ENCODE measurements at regions not wholly inside any gene's neighbourhood (a gene's known extent, or its start where the extent isn't known, plus 50 kb on each side); places are given as distances from the start of the nearest gene placed in this dataset.

DNA sequence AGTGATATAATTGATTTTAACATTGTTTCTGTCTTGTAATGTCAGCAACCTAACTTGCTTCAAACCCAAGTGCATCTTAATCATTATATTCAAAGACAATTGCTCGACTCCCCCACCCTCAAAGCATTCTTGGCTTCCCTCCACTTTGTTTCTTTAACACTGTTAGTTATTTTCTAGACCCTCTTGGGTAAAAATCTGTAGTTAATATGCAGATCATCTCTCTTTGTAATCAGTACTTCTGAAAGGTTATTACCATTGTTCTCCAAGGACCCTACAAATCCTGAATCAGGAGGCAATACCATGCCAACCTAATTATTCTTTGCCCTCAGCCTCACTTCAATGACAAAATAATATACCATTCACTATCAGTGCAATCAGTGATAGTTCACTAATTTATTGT, 1075.7 kb downstream of the AMY1C start:
- no peak for DNase-seq (ENCODE audit: low read depth in 2 of 2)

DNA sequence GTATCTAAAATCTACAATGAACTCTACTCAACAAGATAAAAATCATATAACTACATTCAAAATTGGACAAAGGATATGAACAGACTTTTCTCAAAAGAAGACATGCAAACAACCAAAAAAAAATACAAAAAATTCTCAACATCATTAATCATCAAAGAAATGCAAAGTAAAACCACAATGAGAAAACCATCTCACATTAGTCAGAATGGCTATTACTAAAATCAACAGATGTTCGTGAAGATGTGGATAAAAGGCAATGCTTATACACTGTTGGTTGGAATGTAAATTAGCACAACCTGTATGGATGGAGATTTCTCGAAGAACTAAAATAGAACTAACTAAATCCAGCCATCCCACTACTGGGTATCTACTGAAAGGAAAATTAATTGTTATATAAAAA, 1080.8 kb downstream of the AMY1C start:
- DNase-seq (ENCODE audit: low read depth in 2 of 2): no peak

DNA sequence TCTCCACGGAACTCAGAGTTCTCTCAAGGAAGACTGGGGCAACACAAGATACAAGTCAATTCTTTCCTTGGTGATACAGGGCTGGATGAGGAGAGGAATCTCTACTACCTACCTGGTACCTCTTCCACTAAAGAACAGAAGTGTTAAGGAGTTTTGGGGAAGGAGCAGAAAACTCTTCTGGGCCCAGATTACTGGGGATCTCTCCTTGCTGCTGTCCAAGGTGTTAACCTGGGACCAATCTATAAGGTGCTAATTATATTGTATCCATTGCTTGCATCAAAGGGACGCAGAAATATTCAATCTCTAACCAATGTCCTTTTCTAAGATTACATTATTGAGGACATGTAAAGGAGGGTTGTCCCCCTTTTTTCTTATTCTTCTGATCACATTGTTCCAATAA, 1102.5 kb downstream of the AMY1C start:
- no peak for DNase-seq (ENCODE audit: low read depth in 2 of 2)

DNA sequence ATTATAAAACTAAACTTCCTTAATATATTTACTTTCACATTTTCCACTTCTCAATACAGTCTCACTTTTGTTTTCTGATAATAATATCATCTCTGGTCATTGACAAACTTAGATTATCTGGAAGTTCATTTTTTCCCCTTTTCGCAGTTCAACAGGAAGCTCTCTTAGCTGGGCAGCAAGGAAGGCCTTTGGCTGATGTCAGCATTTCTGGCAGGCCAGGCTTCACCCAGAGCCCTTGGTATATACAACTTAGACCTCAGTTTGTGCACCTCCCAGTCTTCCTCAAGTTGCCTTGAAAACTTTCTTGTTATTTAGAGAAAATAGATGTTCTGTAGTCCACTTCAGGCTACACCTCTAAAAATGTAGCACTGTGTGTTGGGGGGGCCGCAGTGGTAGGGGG, 1103.6 kb downstream of the AMY1C start:
- DNase-seq (ENCODE audit: low read depth in 2 of 2): no peak

DNA sequence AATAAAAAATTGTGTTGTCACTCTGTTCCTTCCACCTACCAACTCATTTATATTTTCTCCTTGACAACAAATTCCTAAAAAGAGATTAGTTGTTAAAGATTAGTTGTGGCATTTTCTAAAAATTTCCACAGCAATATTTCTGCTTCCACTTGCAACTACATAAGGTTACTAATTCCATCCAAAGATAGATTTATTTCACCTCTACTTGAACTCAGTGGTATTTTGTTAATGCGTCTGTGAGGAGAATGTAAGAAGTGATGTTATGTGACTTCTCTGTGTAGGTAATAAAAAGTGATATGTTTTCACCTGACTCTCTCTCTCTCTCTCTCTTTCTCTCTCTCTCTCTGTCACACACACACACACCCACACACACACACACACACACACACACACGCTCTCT, 1104.8 kb downstream of the AMY1C start:
- no peak for DNase-seq (ENCODE audit: low read depth in 2 of 2)

DNA sequence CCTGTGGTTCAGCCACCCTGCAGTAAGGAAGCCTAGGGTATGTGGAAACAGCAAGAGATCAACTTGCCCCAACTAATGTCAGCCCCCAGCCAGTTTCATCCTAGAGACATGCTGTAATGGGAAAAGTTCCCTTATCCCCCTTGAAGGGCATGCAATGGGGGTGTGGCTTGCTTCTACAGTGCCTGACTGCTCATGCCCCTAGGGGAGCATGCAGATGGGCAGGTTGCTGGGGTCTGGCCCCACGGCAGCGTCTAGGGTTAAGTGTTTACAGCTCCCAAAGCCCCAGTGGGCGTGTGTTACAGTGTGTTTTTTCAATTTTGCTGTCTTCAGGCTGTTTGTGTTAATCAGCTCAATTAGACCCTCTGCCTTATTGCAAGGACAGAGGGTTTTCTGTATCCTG, 1105.9 kb downstream of the AMY1C start:
- DNase-seq (ENCODE audit: low read depth in 2 of 2): no peak

DNA sequence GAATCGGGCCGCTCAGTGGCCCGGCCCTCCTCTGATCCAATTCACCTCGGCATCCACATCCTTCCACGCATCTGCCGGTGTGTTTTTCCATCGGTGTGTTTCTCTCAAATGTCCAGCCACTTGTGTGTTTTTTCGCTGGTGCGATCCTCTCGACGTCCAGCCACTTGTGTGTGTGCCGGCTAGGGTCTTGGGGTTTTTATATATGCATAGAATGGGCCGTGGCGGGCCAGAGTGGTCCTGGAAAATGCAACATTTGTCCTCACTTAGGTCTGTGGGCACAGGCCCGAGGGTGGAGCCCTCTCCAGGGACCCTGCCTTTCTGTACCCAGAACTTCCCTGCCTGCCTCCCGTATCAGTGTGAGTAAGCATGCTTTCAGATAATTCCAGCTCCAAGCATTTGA, 1106.4 kb downstream of the AMY1C start:
- DNase-seq (ENCODE audit: low read depth in 2 of 2): no peak

DNA sequence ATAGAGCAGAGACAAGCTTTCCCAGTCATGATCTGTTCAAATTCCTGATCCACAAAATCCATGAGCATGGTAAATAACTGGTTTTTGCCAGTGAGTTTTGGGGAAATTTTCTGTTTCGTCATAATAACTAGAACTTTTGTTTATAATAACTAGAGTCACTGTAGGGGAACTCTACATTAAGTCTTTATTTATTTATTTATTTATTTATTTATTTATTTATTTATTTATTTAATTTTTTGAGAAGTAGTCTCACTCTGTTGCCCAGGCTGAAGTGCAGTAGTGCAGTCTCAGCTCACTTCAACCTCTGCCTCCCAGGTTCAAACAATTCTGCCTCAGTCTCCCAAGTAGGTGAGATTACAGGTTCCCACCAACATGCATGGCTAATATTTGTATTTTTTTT, 1106.8 kb downstream of the AMY1C start:
- DNase-seq (ENCODE audit: low read depth in 2 of 2): no peak

DNA sequence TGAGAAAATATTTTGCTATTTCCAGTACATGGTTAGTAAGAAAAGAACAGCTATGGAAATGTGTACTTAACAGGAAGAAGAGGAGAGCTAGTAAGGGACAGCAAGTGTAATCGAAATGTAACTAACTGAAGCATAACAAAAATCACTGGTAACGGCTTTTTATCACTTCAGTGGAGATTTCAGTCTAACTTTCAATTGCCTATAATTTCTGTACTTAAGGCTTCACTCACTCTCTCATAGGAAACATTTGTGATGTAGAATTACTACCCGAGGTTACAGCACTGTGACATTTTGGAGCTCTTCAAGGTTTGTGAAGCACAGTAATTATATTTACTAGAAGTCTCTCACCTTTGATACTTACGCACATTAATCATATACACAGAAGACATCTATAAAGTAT, 1119.1 kb downstream of the AMY1C start:
- DNase-seq (ENCODE audit: low read depth in 2 of 2): no peak

DNA sequence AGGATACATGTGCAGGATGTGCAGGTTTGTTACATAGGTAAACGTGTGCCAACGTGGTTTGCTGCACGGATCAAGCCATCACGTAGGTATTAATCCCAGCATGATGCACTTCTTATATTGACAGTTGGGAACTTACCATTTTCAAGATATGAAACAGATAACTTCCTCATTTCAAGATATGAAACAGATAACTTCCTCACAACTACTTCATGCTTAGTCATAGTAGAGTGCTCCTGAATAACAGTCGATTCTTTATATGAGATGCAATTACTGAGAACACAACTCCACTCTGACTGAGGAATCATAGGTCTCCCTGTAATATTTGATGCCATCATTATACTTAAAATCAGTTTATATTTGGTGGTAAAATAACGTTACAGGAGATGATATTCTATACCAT, 1124.3 kb downstream of the AMY1C start:
- DNase-seq (ENCODE audit: low read depth in 2 of 2): no peak

DNA sequence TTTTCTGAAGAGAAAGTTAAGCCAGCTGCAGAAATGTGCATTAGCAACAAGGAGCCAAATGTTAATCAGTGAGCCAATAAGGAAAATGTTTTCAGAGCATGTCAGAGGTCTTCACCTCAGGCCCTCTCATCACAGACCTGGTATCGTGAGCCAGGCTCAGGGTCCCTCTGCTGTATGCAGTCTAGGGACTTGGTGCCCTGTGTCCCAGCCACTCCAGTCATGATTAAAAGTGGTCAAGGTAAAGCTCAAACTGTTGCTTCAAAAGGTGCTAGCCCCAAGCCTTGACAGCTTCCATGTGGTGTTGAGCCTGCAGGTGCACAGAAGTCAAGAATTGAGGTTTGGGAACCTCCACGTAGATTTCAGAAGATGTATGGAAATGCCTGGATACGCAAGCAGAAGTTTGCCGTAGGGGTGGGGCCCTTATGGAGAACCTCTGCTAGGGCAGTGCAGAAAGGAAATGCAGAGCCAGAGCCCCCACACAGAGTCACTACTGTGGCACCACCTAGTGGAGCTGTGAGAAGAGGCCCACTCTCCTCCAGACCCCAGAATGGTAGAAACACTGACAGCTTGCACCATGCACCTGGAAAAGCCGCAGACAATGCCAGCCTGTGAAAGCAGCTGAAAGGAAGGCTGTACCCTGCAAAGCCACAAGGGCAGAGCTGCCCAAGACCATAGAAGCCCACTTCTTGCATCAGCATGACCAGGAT, 1128.7 kb downstream of the AMY1C start:
- DNase-seq (ENCODE audit: low read depth in 2 of 2): no peak

DNA sequence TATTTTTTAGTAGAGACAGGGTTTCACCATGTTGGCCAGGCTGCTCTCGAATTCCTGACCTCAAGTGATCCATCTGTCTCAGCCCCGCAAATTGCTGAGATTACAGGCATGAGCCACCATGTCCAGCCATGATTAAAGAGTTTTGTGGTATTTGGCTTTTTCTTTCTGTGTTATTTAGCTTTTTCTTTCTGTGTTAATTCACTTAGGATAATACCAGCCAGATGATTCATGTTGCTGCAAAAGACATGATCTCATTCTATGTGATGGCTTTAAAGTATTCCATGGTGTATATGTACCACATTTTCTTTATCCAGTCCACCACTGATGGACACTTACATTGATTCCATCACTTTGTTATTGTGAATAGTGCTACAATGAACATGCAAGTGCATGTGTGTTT, 1135.2 kb downstream of the AMY1C start:
- no peak for DNase-seq (ENCODE audit: low read depth in 2 of 2)

DNA sequence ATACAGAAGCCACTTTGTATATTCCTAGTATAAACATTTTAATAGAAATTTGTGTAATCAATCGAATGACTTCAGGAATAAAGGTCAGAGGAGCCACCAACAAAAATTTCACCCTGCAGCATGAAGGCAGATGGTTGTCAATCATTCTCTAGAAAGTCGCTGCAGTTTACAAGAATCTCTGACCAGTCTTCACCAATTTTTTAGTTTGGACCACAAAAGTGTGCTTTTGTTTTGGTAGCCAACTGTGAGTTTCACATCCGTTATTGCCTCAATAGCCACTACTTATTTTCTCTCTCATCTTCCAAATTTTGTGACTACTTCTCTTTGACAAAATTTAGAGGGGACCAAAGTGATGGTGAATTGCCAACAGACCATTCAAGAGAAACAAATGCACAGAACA, 1155.6 kb downstream of the AMY1C start:
- no peak for DNase-seq (ENCODE audit: low read depth in 2 of 2)

DNA sequence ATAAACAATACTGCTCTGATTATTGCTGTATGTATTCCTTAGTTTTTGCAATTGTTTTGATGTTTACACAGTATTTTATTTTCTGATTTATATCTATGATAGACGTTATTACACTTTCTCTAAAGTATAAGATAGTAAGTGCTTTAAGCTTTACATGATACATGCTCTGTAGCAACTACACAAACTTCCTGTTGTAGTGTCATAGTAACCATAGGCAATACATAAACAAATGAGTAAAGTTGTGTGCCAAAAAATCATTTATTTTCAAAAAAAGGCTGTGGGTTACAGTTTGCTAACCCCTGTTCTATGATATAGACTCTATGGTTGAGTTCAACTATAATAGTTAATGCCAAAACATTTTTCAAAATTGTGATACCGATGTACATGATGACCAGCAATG, 1156.4 kb downstream of the AMY1C start:
- no peak for DNase-seq (ENCODE audit: low read depth in 2 of 2)

DNA sequence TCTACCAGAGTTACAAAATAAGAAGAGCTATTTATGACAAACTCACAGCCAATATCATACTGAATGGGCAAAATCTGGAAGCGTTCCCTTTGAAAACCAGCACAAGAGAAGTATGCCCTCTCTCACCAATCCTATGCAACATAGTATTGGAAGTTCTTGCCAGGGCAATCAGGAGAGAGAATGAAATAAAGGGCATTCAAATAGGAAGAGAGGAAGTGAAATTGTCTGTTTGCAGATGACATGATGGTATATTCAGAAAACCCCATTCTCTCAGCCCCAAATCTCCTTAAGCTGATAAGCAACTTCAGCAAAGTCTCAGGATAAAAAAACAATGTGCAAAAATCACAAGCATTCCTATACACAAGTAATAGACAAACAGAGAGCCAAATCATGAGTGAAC, 1169.5 kb downstream of the AMY1C start:
- DNase-seq (ENCODE audit: low read depth in 2 of 2): no peak

DNA sequence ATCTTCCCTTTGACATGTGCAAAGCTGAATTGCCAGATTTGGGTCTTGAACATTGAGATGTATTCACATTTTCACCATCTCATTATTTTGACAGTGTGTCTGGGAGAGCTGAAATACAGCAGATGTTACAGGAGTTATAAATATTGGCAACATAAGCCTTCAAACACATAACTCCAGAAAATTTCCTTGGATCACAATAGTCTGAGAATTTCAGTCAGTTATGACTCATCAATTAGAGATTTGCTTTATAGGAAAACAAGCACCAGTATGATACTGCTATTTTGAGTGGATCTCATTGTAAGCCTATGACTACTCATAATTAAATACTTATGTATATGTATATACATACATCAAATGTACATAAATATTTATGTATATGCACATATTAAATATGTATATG, 1171.8 kb downstream of the AMY1C start:
- DNase-seq (ENCODE audit: low read depth in 2 of 2): peak; percentile 18 to 20

DNA sequence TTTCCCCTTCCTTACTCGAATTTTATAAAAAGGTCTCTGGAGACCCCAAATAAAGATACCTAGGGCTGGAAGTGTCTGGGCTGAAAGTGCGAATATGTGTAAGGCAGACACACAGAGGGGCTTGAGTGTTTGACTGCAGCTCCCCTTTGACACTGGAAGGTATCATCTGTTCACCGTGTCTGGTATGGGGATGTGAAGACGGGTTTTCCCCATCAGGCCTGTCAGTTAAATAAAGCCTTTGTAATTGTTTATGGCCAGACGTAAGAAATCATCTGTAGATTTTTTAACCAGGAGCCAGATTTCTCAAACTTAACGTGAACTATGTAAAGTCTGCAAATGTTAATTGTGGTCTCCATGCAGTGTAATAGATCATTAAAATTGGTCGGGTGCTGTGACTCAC, 1173.4 kb downstream of the AMY1C start:
- no peak for DNase-seq (ENCODE audit: low read depth in 2 of 2)

DNA sequence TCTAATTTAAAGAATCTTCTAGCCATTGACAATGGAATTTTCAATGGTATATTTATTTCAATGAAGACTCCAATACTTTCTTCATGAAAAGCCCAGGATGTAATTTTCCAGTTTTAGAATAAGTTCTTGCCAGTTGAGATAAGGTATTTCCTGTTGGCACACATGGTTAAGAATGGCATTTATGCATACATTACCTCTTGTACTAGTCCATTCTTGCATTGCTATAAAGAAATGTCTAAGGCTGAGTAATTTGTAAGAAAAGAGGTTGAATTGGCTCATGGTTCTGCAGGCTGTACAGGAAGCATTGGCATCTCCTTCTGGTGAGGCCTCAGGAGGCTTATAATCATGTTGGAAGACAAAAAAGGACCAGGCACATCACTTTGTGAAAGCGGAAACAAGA, 1179.6 kb downstream of the AMY1C start:
- no peak for DNase-seq (ENCODE audit: low read depth in 2 of 2)

DNA sequence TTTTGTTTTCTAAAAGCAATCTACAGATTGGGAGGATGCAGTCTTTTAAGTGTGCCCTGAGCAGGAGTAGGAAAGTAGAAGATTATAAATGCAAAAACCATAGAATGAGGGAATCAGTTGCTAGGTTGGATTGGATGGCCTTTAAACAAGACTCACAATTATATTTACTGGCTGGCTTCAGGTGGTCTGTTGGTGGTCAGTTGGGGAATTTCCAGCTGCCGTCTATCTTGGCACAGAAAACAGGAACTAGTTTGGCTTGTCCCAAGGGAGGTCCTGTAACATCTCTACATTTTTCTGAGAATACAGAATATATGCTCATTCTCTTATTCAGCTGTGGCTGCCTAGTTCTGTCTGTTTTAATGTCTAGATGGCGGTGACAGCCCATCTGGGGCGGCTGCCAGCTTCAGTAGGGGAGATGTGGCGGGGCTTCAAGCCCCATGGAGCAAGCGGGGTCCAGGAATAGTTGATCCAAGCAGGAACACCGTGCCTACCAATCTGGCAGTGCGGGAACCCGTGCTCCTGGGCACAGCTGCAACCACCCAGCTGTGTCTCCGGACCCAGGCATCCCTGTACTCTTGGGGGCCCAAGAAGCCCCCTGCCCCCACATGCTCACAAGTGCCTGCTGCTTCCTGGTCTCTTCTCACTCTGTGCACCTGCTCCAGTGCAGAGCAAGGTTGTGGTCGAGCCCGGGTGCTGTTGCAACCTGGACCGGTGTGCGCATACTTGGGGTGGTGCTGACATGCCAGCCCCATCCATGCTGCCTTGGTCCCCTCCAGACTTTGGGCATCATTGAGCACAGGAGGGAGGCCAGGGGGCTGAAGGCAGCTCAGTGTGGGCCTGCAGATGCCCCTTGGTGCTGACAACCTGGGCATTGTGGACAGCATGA, 1182.6 kb downstream of the AMY1C start:
- no peak for DNase-seq (ENCODE audit: low read depth in 2 of 2)

DNA sequence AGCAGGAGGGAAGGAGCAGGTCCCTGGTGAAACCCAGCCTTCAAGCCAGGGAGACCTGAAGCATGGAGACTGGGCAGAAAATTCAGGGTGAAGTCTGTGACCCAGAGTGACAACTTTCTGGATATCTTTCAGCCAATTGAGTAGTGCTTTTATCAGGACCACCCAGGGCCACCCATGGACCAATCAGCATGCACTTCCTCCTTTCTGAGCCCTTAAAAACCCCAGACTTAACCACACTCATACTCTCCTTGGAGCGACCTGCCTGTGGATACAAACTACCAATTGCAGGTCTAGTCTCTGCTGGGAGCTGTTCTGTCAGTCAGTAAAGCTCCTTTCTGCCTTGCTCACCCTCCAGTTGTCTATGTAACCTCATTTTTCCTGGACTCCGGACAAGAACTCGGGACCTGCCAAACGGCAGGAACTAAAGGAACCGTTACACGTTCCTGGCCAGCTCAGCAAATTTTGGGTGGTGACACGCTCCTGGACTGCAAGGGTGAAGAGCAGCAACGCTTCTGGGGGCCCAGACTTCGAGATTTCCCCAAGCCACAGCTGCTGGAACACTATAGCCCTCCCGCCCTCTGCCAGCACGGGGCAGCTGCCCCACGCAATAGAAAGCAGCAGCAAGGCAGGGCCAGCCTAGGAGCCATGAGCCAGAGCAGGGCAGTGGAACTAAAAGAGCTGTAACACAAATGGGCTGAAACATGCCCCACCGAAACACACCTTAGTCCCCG, 1183.4 kb downstream of the AMY1C start:
- DNase-seq (ENCODE audit: low read depth in 2 of 2): no peak

DNA sequence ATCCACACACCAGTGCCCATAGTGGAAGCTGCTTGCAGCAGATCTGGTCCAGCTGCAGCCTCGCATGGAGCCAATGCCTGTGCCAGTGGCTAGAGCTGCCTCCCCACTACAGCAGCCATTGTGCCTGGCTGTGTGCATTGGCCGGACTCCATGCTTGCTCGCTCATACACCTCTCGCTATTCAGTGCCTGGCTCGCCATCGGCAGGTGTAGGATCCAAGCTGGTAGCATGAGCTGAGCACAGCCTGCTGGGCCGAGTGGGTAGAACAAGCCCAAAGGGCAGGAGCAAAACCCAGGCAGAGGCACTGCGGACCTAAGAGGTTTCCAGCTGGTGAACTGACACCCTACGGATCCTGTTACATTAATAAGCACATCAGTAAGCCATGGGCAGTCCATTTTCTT, 1184.1 kb downstream of the AMY1C start:
- no peak for DNase-seq (ENCODE audit: low read depth in 2 of 2)

DNA sequence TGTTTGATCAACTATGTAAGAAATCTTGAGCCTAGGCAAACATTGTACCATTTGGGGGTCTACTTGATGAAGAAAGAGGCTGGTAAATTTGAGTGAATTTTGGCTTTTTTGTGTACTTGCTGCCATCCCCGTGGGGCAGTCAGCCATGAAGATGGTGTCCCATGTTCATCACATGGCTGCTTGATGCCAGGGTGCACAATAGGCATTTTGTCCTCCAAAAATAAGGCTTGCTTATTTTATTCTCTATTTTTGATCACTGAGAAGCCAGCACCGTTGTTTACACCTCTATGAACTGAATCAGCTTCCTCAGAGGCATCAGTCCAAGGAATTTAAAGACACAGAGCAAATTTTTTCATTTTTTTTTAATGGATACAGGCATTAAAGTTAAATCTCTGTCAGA, 1195.7 kb downstream of the AMY1C start:
- no peak for DNase-seq (ENCODE audit: low read depth in 2 of 2)

All from fibroblast of skin of left quadriceps (primary cell).